Activated naive CD8-positive, alpha-beta T cell treated with anti-CD3 and anti-CD28 coated beads, Interleukin-2, amount 10 ng/mL, durations not matched to agents 7 days and 5 days (primary cell): ENCODE measurements at regions not wholly inside any gene's neighbourhood (a gene's known extent, or its start where the extent isn't known, plus 50 kb on each side); places are given as distances from the start of the nearest gene placed in this dataset.

ENCODE experiments used
- ATAC-seq: fragments of 150-1000 bp; cut with Tn5 transposase; one replicate; pipeline ENCODE4 v1.10.0; 2021; ENCODE audit warnings: low read depth, moderate library complexity
- POLR2A ChIA-PET: fragments of 350-600 bp; sonication (Branson Sonifier 250); formaldehyde crosslinking; loops from one replicate; lab custom pipeline; 2021; ENCODE audit warnings: antibody characterized with exemption; lab: Charles Lee
- DNase-seq: peaks from one replicate; pipeline ENCODE4 v3.0.0; 2021
- H3K27ac Mint-ChIP-seq: one replicate; pipeline ENCODE4 v1.8.0; 2022; ENCODE audit warnings: mild to moderate bottlenecking, mixed read lengths
- H3K27me3 Mint-ChIP-seq: one replicate; pipeline ENCODE4 v1.8.0; 2022; ENCODE audit warnings: mild to moderate bottlenecking, moderate library complexity, mixed read lengths
- H3K36me3 Mint-ChIP-seq: one replicate; pipeline ENCODE4 v1.8.0; 2021; ENCODE audit warnings: mild to moderate bottlenecking, mixed read lengths
- H3K4me1 Mint-ChIP-seq: one replicate; pipeline ENCODE4 v1.8.0; 2021; ENCODE audit warnings: mixed read lengths
- H3K4me3 Mint-ChIP-seq: one replicate; pipeline ENCODE4 v1.8.0; 2022; ENCODE audit warnings: mild to moderate bottlenecking, moderate library complexity, mixed read lengths
- H3K9me3 Mint-ChIP-seq: one replicate; pipeline ENCODE4 v1.8.0; 2021; ENCODE audit warnings: mixed read lengths

- Mint-ChIP-seq H3K27me3 (no peaks in the 10 kb centered on the region), H3K36me3 (no peaks in the 10 kb centered on the region), H3K9me3 (peaks cover 2% of the 10 kb centered on the region), H3K4me1 (no peaks in the 10 kb centered on the region), H3K4me3 (no peak overlapping the region), H3K27ac (no peak overlapping the region)
- POLR2A ChIA-PET: no interaction called here
- DNase-seq (no peak), ATAC-seq (no peak)
Measured at GRCh38 chr2:5227062-5227699, 465.0 kb upstream of the SOX11 start.

DNA sequence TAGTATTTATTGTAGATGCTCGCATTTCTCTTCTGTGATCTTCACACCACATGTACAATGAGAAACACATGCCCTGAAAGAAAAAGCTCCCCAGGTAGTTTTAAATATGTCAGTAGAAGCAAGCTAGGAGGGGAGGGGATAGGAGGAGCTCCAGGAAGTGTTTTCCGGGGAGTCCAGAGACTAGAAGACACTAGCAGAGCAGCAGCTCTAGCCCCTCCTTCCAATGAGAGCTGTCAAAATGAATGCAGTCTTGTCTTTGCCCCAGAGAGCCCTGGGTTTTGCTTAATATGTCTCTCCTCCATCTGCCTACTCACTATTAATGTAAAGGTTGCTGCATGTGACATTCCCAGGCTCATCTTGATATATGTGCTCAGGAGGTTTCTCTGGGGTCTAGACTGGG, 462.6 kb upstream of the SOX11 start:
- POLR2A ChIA-PET: no interaction called here
- Mint-ChIP-seq H3K9me3 (no peaks in the 10 kb centered on the region), H3K4me1 (no peaks in the 10 kb centered on the region), H3K27ac (no peak overlapping the region), H3K4me3 (no peak overlapping the region), H3K36me3 (no peaks in the 10 kb centered on the region), H3K27me3 (no peaks in the 10 kb centered on the region)
- DNase-seq (no peak), ATAC-seq (no peak)

DNA sequence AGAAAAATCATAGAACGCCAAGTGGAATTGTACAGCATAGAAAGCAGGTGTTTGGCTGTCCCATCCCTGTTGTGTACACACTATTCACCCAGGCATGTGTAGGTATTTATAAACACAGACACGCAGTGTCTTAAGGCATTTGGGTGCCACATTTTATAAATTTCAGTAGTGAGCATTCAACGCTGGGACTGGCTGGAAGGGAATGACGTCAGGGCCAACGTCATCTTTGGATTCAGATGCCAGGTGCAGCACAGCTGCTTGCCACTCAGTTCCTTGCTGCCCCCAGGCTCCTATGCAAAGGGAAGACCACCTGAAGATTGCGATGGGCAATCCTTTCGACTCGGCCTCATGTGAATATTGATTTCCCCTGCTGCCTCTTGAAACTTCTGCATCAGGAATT, 461.7 kb upstream of the SOX11 start:
- DNase-seq (no peak), ATAC-seq (no peak)
- POLR2A ChIA-PET: no interaction called here
- no peaks in the 10 kb centered on the region for H3K4me1 Mint-ChIP-seq
- no peak overlapping the region for H3K27ac Mint-ChIP-seq
- H3K9me3 Mint-ChIP-seq: no peaks in the 10 kb centered on the region
- H3K4me3 Mint-ChIP-seq: no peak overlapping the region
- H3K27me3 Mint-ChIP-seq: no peaks in the 10 kb centered on the region
- no peaks in the 10 kb centered on the region for H3K36me3 Mint-ChIP-seq

GRCh38 chr2:5230855-5231254, 461.3 kb upstream of the SOX11 start:
- no peak overlapping the region for H3K27ac Mint-ChIP-seq
- H3K4me3 Mint-ChIP-seq: no peak overlapping the region
- DNase-seq: no peak
- ATAC-seq: no peak
- H3K4me1 Mint-ChIP-seq: no peaks in the 10 kb centered on the region
- POLR2A ChIA-PET: no interaction called here
- H3K27me3 Mint-ChIP-seq: no peaks in the 10 kb centered on the region
- H3K9me3 Mint-ChIP-seq: no peaks in the 10 kb centered on the region
- H3K36me3 Mint-ChIP-seq: no peaks in the 10 kb centered on the region

- POLR2A ChIA-PET: no interaction called here
- H3K4me3 Mint-ChIP-seq: no peak overlapping the region
- H3K27me3 Mint-ChIP-seq: no peaks in the 10 kb centered on the region
- no peak for ATAC-seq
- H3K4me1 Mint-ChIP-seq: no peaks in the 10 kb centered on the region
- H3K9me3 Mint-ChIP-seq: no peaks in the 10 kb centered on the region
- no peaks in the 10 kb centered on the region for H3K36me3 Mint-ChIP-seq
- DNase-seq: no peak
- H3K27ac Mint-ChIP-seq: no peak overlapping the region
Measured at GRCh38 chr2:5231287-5231686, 460.9 kb upstream of the SOX11 start.

- Mint-ChIP-seq H3K36me3 (no peaks in the 10 kb centered on the region), H3K27ac (no peak overlapping the region), H3K4me3 (no peak overlapping the region), H3K4me1 (no peaks in the 10 kb centered on the region), H3K9me3 (no peaks in the 10 kb centered on the region), H3K27me3 (no peaks in the 10 kb centered on the region)
- DNase-seq (no peak), ATAC-seq (no peak)
- POLR2A ChIA-PET: no interaction called here
Measured at GRCh38 chr2:5234563-5234962, 457.6 kb upstream of the SOX11 start.

GRCh38 chr2:5235701-5236100, 456.5 kb upstream of the SOX11 start:
- Mint-ChIP-seq H3K4me1 (no peaks in the 10 kb centered on the region), H3K27me3 (no peaks in the 10 kb centered on the region), H3K4me3 (no peak overlapping the region), H3K9me3 (no peaks in the 10 kb centered on the region), H3K36me3 (no peaks in the 10 kb centered on the region), H3K27ac (no peak overlapping the region)
- DNase-seq (no peak), ATAC-seq (no peak)
- POLR2A ChIA-PET: no interaction called here

DNA sequence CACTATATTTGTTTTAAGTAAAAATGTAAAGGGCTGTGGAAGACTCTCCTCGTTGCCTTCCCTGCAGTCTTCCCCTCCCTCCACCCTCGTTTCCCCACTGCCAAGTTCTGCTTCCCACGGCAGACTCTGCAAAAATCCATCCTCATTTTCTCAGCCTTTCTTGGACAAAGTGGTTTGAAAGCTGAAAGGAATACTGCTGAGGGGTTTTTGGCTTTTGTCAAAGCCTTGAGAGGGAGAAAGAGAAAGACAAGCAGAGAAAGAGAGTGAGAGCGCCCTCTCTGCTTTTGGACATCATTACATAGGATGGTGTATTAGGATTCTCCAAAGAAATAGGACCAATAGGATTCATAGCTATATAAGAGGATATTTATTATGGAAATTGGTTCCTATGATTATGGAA, 455.9 kb upstream of the SOX11 start:
- H3K4me3 Mint-ChIP-seq: no peak overlapping the region
- POLR2A ChIA-PET: no interaction called here

GRCh38 chr2:5242751-5243150, 449.4 kb upstream of the SOX11 start:
- ATAC-seq (no peak), DNase-seq (no peak)
- no peaks in the 10 kb centered on the region for H3K4me1 Mint-ChIP-seq
- no peak overlapping the region for H3K27ac Mint-ChIP-seq
- H3K9me3 Mint-ChIP-seq: no peaks in the 10 kb centered on the region
- no peaks in the 10 kb centered on the region for H3K36me3 Mint-ChIP-seq
- no peak overlapping the region for H3K4me3 Mint-ChIP-seq
- no peaks in the 10 kb centered on the region for H3K27me3 Mint-ChIP-seq
- POLR2A ChIA-PET: no interaction called here

More for the DNA sequence above, 455.9 kb upstream of the SOX11 start:
- no peaks in the 10 kb centered on the region for H3K27me3 Mint-ChIP-seq
- DNase-seq (no peak), ATAC-seq (no peak)
- H3K9me3 Mint-ChIP-seq: no peaks in the 10 kb centered on the region
- no peaks in the 10 kb centered on the region for H3K4me1 Mint-ChIP-seq
- H3K27ac Mint-ChIP-seq: no peak overlapping the region
- no peaks in the 10 kb centered on the region for H3K36me3 Mint-ChIP-seq

GRCh38 chr2:5250482-5250881, 441.7 kb upstream of the SOX11 start:
- H3K4me1 Mint-ChIP-seq: no peaks in the 10 kb centered on the region
- H3K4me3 Mint-ChIP-seq: no peak overlapping the region
- H3K9me3 Mint-ChIP-seq: peaks cover 6% of the 10 kb centered on the region
- H3K36me3 Mint-ChIP-seq: no peaks in the 10 kb centered on the region
- no peak for DNase-seq
- no peaks in the 10 kb centered on the region for H3K27me3 Mint-ChIP-seq
- ATAC-seq: no peak
- POLR2A ChIA-PET: no interaction called here
- no peak overlapping the region for H3K27ac Mint-ChIP-seq

DNA sequence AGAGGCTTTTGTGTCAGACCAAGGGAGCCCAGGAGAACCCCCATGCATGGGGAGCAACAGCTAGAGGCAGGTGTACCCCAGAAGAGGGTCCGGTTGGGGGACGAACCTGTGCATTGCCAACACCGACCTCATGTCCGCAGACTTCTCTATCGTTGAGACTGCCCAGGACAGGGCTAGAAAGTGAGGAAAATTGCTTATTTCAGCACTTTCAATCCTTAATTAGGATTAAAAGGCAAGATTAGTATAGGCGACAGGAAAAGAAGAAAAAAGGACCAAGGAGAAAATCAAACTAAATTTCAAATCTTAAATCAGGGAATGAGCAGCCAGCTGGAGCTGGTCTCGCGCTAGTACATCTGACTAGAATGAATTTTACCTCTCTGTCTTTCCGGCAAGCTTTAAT, 438.9 kb upstream of the SOX11 start:
- Mint-ChIP-seq H3K27ac (no peak overlapping the region), H3K36me3 (no peaks in the 10 kb centered on the region), H3K9me3 (peaks cover 6% of the 10 kb centered on the region), H3K4me1 (no peaks in the 10 kb centered on the region), H3K27me3 (no peaks in the 10 kb centered on the region), H3K4me3 (no peak overlapping the region)
- DNase-seq (no peak), ATAC-seq (no peak)
- POLR2A ChIA-PET: no interaction called here

- DNase-seq: no peak
- Mint-ChIP-seq H3K27me3 (no peaks in the 10 kb centered on the region), H3K36me3 (no peaks in the 10 kb centered on the region), H3K4me3 (no peak overlapping the region), H3K27ac (no peak overlapping the region), H3K9me3 (peaks cover 7% of the 10 kb centered on the region), H3K4me1 (no peaks in the 10 kb centered on the region)
- no peak for ATAC-seq
- POLR2A ChIA-PET: no interaction called here
Measured at GRCh38 chr2:5254791-5255332, 437.3 kb upstream of the SOX11 start.

DNA sequence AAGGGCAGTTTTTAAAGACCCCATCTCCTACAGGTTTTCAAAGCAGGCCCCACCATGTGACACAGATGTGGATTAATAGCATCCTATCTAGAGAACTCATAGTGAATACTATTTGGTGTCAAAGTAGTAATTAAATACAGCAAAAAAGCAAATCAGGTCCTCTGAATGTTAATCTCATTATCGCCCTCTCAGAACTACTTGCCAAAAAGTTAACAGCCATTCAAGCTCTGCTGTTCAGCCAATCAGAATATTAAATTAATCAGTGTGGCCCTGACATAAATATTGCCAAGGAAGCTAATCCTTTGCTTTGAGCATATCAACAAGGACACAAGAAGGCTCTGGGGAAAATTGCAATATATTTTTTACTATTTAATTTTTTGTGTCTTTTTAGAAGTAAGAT, 428.9 kb upstream of the SOX11 start:
- ATAC-seq (no peak), DNase-seq (no peak)
- H3K4me3 Mint-ChIP-seq: no peak overlapping the region
- H3K27me3 Mint-ChIP-seq: no peaks in the 10 kb centered on the region
- H3K9me3 Mint-ChIP-seq: peaks cover 4% of the 10 kb centered on the region
- H3K27ac Mint-ChIP-seq: no peak overlapping the region
- H3K36me3 Mint-ChIP-seq: no peaks in the 10 kb centered on the region
- H3K4me1 Mint-ChIP-seq: no peaks in the 10 kb centered on the region
- POLR2A ChIA-PET: no interaction called here

DNA sequence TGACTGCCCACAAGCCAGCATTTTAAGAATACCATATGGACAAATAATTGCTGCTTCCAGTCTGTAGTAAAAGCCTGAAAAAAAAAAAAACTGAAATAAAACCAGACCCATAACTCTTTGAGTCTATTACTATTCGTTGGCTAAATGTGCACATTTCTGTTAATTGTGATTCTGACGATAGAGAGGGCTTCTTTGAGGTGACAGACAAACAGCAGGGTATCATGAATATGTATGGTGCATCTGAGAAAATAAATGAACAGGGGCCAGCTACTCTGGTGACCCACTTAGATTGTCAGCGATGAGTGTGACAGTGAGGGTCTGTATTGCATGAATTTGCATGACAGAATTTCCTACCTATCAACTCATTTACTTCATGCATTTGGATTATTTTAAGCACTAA, 427.8 kb upstream of the SOX11 start:
- peaks cover 2% of the 10 kb centered on the region for H3K9me3 Mint-ChIP-seq

DNA sequence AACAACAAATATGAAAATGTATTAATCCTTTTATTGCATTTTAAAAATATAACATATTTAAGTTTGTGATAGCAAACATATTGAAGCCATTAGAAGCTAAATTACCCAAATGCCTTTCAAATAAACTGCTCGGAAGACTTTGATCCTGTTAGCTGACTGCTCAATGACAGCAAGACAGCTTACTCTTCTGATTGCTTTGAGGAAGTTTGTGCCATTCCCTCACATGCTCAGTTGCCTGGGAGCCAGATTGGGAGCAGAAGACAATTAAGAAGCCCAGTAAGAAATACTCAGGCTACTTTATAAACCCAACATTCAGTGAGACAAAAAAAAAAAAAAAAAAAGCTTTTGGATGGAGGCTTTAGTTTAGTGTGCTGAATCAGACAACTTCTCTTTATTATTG, 407.1 kb upstream of the SOX11 start:
- no peaks in the 10 kb centered on the region for H3K27me3 Mint-ChIP-seq
- no peaks in the 10 kb centered on the region for H3K36me3 Mint-ChIP-seq
- no peak for DNase-seq
- H3K27ac Mint-ChIP-seq: no peak overlapping the region
- H3K4me3 Mint-ChIP-seq: no peak overlapping the region
- H3K4me1 Mint-ChIP-seq: no peaks in the 10 kb centered on the region
- H3K9me3 Mint-ChIP-seq: no peaks in the 10 kb centered on the region
- no peak for ATAC-seq
- POLR2A ChIA-PET: no interaction called here

More for the DNA sequence above, 427.8 kb upstream of the SOX11 start:
- no peaks in the 10 kb centered on the region for H3K36me3 Mint-ChIP-seq
- ATAC-seq: no peak
- POLR2A ChIA-PET: no interaction called here
- no peak overlapping the region for H3K4me3 Mint-ChIP-seq
- no peaks in the 10 kb centered on the region for H3K4me1 Mint-ChIP-seq
- no peak for DNase-seq
- no peak overlapping the region for H3K27ac Mint-ChIP-seq
- H3K27me3 Mint-ChIP-seq: no peaks in the 10 kb centered on the region
